ENCODE measurements at regions not wholly inside any gene's neighbourhood (a gene's known extent, or its start where the extent isn't known, plus 50 kb on each side); places are given as distances from the start of the nearest gene placed in this dataset.

- WGBS, 2 donors = 49 to 51% methylated on average over 2 of the region's 2 CpGs
- TF ChIP-seq EP300 (IDR thresholded peaks at IDR 0.05) (no peak), POLR2A (IDR thresholded peaks at IDR 0.05) (no peak), CTCF (IDR thresholded peaks at IDR 0.05) (no peak)
Measured at GRCh38 chr3:21330293-21330692, 420.7 kb downstream of the ZNF385D start.

GRCh38 chr3:21328711-21329390 is 422.2 kb downstream of the ZNF385D start:
- Histone ChIP-seq H3K4me1 (no peaks in the 10 kb centered on the region), H3K9me3 (no peaks in the 10 kb centered on the region), H3K27ac (no peak overlapping the region), H3K4me3 (no peak overlapping the region), H3K27me3 (no peaks in the 10 kb centered on the region), H3K36me3 (no peaks in the 10 kb centered on the region)
- TF ChIP-seq POLR2A (IDR thresholded peaks at IDR 0.05) (no peak), CTCF (IDR thresholded peaks at IDR 0.05) (no peak), EP300 (IDR thresholded peaks at IDR 0.05) (no peak)
- no peak for DNase-seq (ENCODE audit: low spot score in 2 of 2)
- 75 to 77% methylated on average over 11 of the region's 11 CpGs for WGBS, 2 donors

More at GRCh38 chr3:21330293-21330692, 420.7 kb downstream of the ZNF385D start:
- Histone ChIP-seq H3K4me3 (no peak overlapping the region), H3K4me1 (no peaks in the 10 kb centered on the region), H3K27me3 (no peaks in the 10 kb centered on the region), H3K36me3 (no peaks in the 10 kb centered on the region), H3K27ac (no peak overlapping the region), H3K9me3 (no peaks in the 10 kb centered on the region)
- DNase-seq (ENCODE audit: low spot score in 2 of 2) = no peak

- Histone ChIP-seq H3K9me3 (no peaks in the 10 kb centered on the region), H3K27ac (no peak overlapping the region), H3K36me3 (no peaks in the 10 kb centered on the region), H3K27me3 (no peaks in the 10 kb centered on the region), H3K4me3 (no peak overlapping the region), H3K4me1 (no peaks in the 10 kb centered on the region)
- 51 to 60% methylated on average over 3 of the region's 3 CpGs for WGBS, 2 donors
- TF ChIP-seq CTCF (IDR thresholded peaks at IDR 0.05) = no peak
- TF ChIP-seq POLR2A (IDR thresholded peaks at IDR 0.05) = no peak
- TF ChIP-seq EP300 (IDR thresholded peaks at IDR 0.05) = no peak
- no peak for DNase-seq (ENCODE audit: low spot score in 2 of 2)
Measured at GRCh38 chr3:21326704-21327475, 424.1 kb downstream of the ZNF385D start.

- H3K4me1 ChIP-seq = no peaks in the 10 kb centered on the region
- 49 to 97% methylated on average over 2 of the region's 2 CpGs for WGBS, 2 donors
- H3K27me3 ChIP-seq = no peaks in the 10 kb centered on the region
- H3K9me3 ChIP-seq = no peaks in the 10 kb centered on the region
- no peak overlapping the region for H3K27ac ChIP-seq
- TF ChIP-seq POLR2A (IDR thresholded peaks at IDR 0.05) (no peak), CTCF (IDR thresholded peaks at IDR 0.05) (no peak)
- no peak overlapping the region for H3K4me3 ChIP-seq
- H3K36me3 ChIP-seq = no peaks in the 10 kb centered on the region
- no peak for DNase-seq (ENCODE audit: low spot score in 2 of 2)
Measured at GRCh38 chr3:21314688-21315087, 436.3 kb downstream of the ZNF385D start.

- WGBS, 2 donors = 88 to 90% methylated on average over 1 of the region's 1 CpG
- Histone ChIP-seq H3K4me3 (no peak overlapping the region), H3K36me3 (no peaks in the 10 kb centered on the region), H3K27ac (no peak overlapping the region), H3K4me1 (no peaks in the 10 kb centered on the region), H3K27me3 (no peaks in the 10 kb centered on the region), H3K9me3 (peaks cover 0 to 4% (median 0%) of the 10 kb centered on the region in 4 donors)
- no peak for DNase-seq (ENCODE audit: low spot score in 2 of 2)
- TF ChIP-seq CTCF (IDR thresholded peaks at IDR 0.05) (no peak), EP300 (IDR thresholded peaks at IDR 0.05) (no peak), POLR2A (IDR thresholded peaks at IDR 0.05) (no peak)
Measured at GRCh38 chr3:21310891-21311290, 440.1 kb downstream of the ZNF385D start.

All from tibial nerve (tissue), 4 donors.